Cardiac muscle cell (in vitro differentiated cells and primary cell): ENCODE measurements at regions not wholly inside any gene's neighbourhood (a gene's known extent, or its start where the extent isn't known, plus 50 kb on each side); places are given as distances from the start of the nearest gene placed in this dataset.

Experiments
- DNase-seq, 2 donors: peaks; one replicate each; pipeline versions ENCODE4 v3.0.0 to v3.0.0-alpha.2; 2010 to 2017; ENCODE audit warnings: low read depth in 1 of 2, low spot score in 1 of 2
- H3K27ac ChIP-seq: fragments of 200-600 bp; sonication (generic); 2 replicates; pipeline ENCODE4 v1.5.1; 2016
- H3K27me3 ChIP-seq: fragments of 200-600 bp; sonication (generic); 2 replicates; pipeline ENCODE4 v1.6.0; 2016; ENCODE audit warnings: control low read depth
- H3K36me3 ChIP-seq: fragments of 200-600 bp; sonication (generic); 2 replicates; pipeline ENCODE4 v1.5.1; 2016; ENCODE audit warnings: control low read depth
- H3K4me1 ChIP-seq: fragments of 200-600 bp; sonication (generic); 2 replicates; pipeline ENCODE4 v1.8.1; 2017; ENCODE audit warnings: low read depth, mild to moderate bottlenecking, mixed run types
- H3K4me3 ChIP-seq: fragments of 200-600 bp; sonication (generic); 2 replicates; pipeline ENCODE4 v1.5.1; 2016; ENCODE audit warnings: mild to moderate bottlenecking
- H3K9me3 ChIP-seq: fragments of 200-600 bp; sonication (generic); 2 replicates; pipeline ENCODE4 v1.5.1; 2017; ENCODE audit warnings: low read depth, mild to moderate bottlenecking, control low read depth
- CTCF ChIP-seq: IDR thresholded peaks from 2 replicates; pipeline ENCODE4 v1.5.1; 2012; ENCODE audit warnings: low read depth, mild to moderate bottlenecking, low read length

GRCh38 chr5:162377895-162378294, 310.3 kb downstream of the GABRG2 start:
- Histone ChIP-seq H3K27me3 (no peaks in the 10 kb centered on the region), H3K9me3 (no peaks in the 10 kb centered on the region), H3K4me3 (no peak overlapping the region), H3K27ac (no peak overlapping the region), H3K36me3 (no peaks in the 10 kb centered on the region), H3K4me1 (no peaks in the 10 kb centered on the region)
- no peak for DNase-seq
- TF ChIP-seq CTCF = no peak

GRCh38 chr5:162382839-162383238, 315.3 kb downstream of the GABRG2 start:
- H3K4me3 ChIP-seq = no peak overlapping the region
- no peaks in the 10 kb centered on the region for H3K27me3 ChIP-seq
- H3K27ac ChIP-seq = no peak overlapping the region
- no peak for DNase-seq
- H3K36me3 ChIP-seq = no peaks in the 10 kb centered on the region
- H3K9me3 ChIP-seq = no peaks in the 10 kb centered on the region
- no peaks in the 10 kb centered on the region for H3K4me1 ChIP-seq
- TF ChIP-seq CTCF = no peak

GRCh38 chr5:162384225-162384624, 316.7 kb downstream of the GABRG2 start:
- TF ChIP-seq CTCF = no peak
- no peak for DNase-seq
- H3K9me3 ChIP-seq = no peaks in the 10 kb centered on the region
- no peak overlapping the region for H3K27ac ChIP-seq
- no peaks in the 10 kb centered on the region for H3K4me1 ChIP-seq
- no peaks in the 10 kb centered on the region for H3K36me3 ChIP-seq
- H3K27me3 ChIP-seq = no peaks in the 10 kb centered on the region
- H3K4me3 ChIP-seq = no peak overlapping the region

- no peak overlapping the region for H3K27ac ChIP-seq
- H3K9me3 ChIP-seq = no peaks in the 10 kb centered on the region
Observed at GRCh38 chr5:162391833-162392232, 324.3 kb downstream of the GABRG2 start.

GRCh38 chr5:162392336-162392735, 324.8 kb downstream of the GABRG2 start:
- no peak for DNase-seq
- no peaks in the 10 kb centered on the region for H3K9me3 ChIP-seq
- no peaks in the 10 kb centered on the region for H3K36me3 ChIP-seq
- H3K27ac ChIP-seq = no peak overlapping the region
- no peak overlapping the region for H3K4me3 ChIP-seq
- no peaks in the 10 kb centered on the region for H3K27me3 ChIP-seq
- no peak for TF ChIP-seq CTCF
- H3K4me1 ChIP-seq = no peaks in the 10 kb centered on the region

More at GRCh38 chr5:162391833-162392232, 324.3 kb downstream of the GABRG2 start:
- Histone ChIP-seq H3K36me3 (no peaks in the 10 kb centered on the region), H3K4me3 (no peak overlapping the region), H3K4me1 (no peaks in the 10 kb centered on the region), H3K27me3 (no peaks in the 10 kb centered on the region)
- DNase-seq = no peak
- no peak for TF ChIP-seq CTCF

GRCh38 chr5:162393534-162393933, 326.0 kb downstream of the GABRG2 start:
- Histone ChIP-seq H3K4me1 (no peaks in the 10 kb centered on the region), H3K9me3 (no peaks in the 10 kb centered on the region), H3K27ac (no peak overlapping the region), H3K36me3 (no peaks in the 10 kb centered on the region), H3K27me3 (no peaks in the 10 kb centered on the region), H3K4me3 (no peak overlapping the region)
- no peak for TF ChIP-seq CTCF
- DNase-seq = no peak
